Effector memory CD8-positive, alpha-beta T cell (primary cell): ENCODE measurements at regions not wholly inside any gene's neighbourhood (a gene's known extent, or its start where the extent isn't known, plus 50 kb on each side); places are given as distances from the start of the nearest gene placed in this dataset.

Experiments used
- ATAC-seq: fragments of 150-1000 bp; cut with Tn5 transposase; replicated peaks from 2 replicates; pipeline ENCODE4 v1.10.0; 2021; ENCODE audit warnings: mild to moderate bottlenecking, moderate library complexity
- DNase-seq, 3 experiments: peaks; one replicate each; pipeline ENCODE4 v3.0.0; 2021
- H3K27ac Mint-ChIP-seq, 2 donors: one replicate each; pipeline ENCODE4 v1.8.0; 2022; ENCODE audit warnings: mild to moderate bottlenecking in 2 of 2, mixed read lengths in 2 of 2, moderate library complexity in 2 of 2
- H3K27me3 Mint-ChIP-seq, 2 donors: one replicate each; pipeline ENCODE4 v1.8.0; 2022; ENCODE audit warnings: mixed read lengths in 2 of 2
- H3K36me3 Mint-ChIP-seq: one replicate; pipeline ENCODE4 v1.8.0; 2022; ENCODE audit warnings: mild to moderate bottlenecking, moderate library complexity, mixed read lengths; ENCODE audit not compliant: insufficient read depth
- H3K4me1 Mint-ChIP-seq, 2 donors: one replicate each; pipeline ENCODE4 v1.8.0; 2022; ENCODE audit warnings: low read depth in 2 of 2, mixed read lengths in 2 of 2
- H3K4me3 Mint-ChIP-seq, 2 donors: one replicate each; pipeline ENCODE4 v1.8.0; 2022; ENCODE audit warnings: mild to moderate bottlenecking in 2 of 2, mixed read lengths in 2 of 2, moderate library complexity in 2 of 2
- H3K9me3 Mint-ChIP-seq, 2 donors: one replicate each; pipeline ENCODE4 v1.8.0; 2022; ENCODE audit warnings: mixed read lengths in 2 of 2

DNA sequence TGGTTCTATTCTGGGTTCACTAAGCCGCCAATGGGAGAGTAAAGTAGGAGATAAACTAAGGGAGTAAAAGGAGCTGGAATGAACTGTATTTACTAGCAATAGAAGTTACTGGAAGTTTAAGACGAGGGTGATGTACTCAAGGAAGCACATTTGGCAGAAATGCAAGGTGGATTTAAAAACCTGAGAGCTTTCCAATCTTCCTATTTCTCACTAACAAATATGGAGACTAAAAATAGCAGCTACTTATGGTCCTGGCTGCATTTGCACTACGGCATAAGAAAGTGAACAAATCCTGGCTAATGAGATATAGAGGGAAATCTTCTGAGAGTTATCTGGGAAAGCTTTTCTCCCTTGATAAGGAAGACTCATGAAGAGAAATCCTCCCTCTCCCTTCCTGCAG lies 153.4 kb downstream of the TMEM161B start:
- H3K27ac Mint-ChIP-seq = no peak overlapping the region
- H3K36me3 Mint-ChIP-seq = no peaks in the 10 kb centered on the region
- H3K27me3 Mint-ChIP-seq = peaks cover 30 to 44% of the 10 kb centered on the region in 2 donors
- ATAC-seq = no peak
- H3K4me3 Mint-ChIP-seq = no peak overlapping the region
- no peaks in the 10 kb centered on the region for H3K4me1 Mint-ChIP-seq
- DNase-seq = no peak
- no peaks in the 10 kb centered on the region for H3K9me3 Mint-ChIP-seq

GRCh38 chr5:88113429-88113828 lies 155.2 kb downstream of the TMEM161B start:
- Mint-ChIP-seq H3K4me3 (no peak overlapping the region), H3K27ac (no peak overlapping the region), H3K27me3 (peaks cover 30 to 37% of the 10 kb centered on the region in 2 donors), H3K4me1 (no peaks in the 10 kb centered on the region), H3K36me3 (no peaks in the 10 kb centered on the region), H3K9me3 (no peaks in the 10 kb centered on the region)
- ATAC-seq = no peak
- no peak for DNase-seq

GRCh38 chr5:88109818-88110217 lies 158.8 kb downstream of the TMEM161B start:
- Mint-ChIP-seq H3K4me3 (no peak overlapping the region), H3K36me3 (no peaks in the 10 kb centered on the region), H3K27ac (no peak overlapping the region), H3K9me3 (no peaks in the 10 kb centered on the region), H3K4me1 (no peaks in the 10 kb centered on the region), H3K27me3 (peaks cover 11 to 12% of the 10 kb centered on the region in 2 donors)
- DNase-seq (no peak), ATAC-seq (no peak)

DNA sequence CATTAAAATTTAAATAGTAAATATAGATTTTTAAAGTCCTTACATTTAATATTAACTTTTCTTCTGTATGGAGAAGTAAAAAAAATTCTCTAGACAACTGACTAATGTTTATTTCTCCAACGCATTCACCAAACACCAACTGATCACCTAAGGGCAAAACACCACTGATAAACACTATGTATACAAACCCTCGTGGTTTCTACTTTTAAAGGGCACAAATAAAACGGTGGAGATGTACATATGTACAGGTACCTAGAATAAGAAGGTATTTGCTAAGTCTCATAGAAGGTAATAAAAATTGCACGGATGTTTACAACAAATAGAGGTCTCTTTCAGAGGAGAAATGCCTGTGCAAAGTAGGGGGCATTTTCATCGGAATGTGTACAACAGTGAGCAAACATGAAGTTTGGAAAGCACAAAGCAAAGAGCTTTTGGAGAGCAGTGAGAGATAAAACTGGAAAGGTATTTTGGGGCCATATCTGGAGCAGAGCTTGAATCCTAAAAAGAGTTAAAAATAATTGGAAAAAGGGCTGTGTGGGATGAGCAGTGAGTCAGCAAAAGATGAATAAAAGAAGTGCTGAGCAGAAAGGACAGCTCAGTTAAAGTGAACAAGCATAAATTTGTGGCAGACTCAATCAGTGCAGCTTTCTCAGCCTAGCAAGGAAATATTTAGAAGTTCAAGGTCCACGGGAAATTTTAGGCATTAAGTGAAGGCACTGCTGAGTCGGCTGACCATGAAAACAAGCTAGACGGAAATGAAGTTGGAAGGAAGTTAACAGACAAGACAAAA lies 160.0 kb downstream of the TMEM161B start:
- Mint-ChIP-seq H3K27me3 (peaks cover 7 to 17% of the 10 kb centered on the region in 2 donors), H3K4me1 (no peaks in the 10 kb centered on the region), H3K36me3 (no peaks in the 10 kb centered on the region), H3K27ac (no peak overlapping the region), H3K4me3 (no peak overlapping the region), H3K9me3 (no peaks in the 10 kb centered on the region)
- ATAC-seq (no peak), DNase-seq (no peak)

- Mint-ChIP-seq H3K4me3 (no peak overlapping the region), H3K4me1 (no peaks in the 10 kb centered on the region), H3K27me3 (peaks cover 0 to 10% of the 10 kb centered on the region in 2 donors), H3K36me3 (no peaks in the 10 kb centered on the region), H3K27ac (no peak overlapping the region), H3K9me3 (no peaks in the 10 kb centered on the region)
- no peak for DNase-seq
- ATAC-seq = no peak
Observed at GRCh38 chr5:88094906-88095496, 173.6 kb downstream of the TMEM161B start.

GRCh38 chr5:88094403-88094802 lies 174.2 kb downstream of the TMEM161B start:
- H3K27me3 Mint-ChIP-seq = peaks cover 0 to 10% of the 10 kb centered on the region in 2 donors
- no peaks in the 10 kb centered on the region for H3K4me1 Mint-ChIP-seq
- no peak for ATAC-seq
- no peaks in the 10 kb centered on the region for H3K36me3 Mint-ChIP-seq
- H3K4me3 Mint-ChIP-seq = no peak overlapping the region
- H3K9me3 Mint-ChIP-seq = no peaks in the 10 kb centered on the region
- no peak for DNase-seq
- H3K27ac Mint-ChIP-seq = no peak overlapping the region

DNA sequence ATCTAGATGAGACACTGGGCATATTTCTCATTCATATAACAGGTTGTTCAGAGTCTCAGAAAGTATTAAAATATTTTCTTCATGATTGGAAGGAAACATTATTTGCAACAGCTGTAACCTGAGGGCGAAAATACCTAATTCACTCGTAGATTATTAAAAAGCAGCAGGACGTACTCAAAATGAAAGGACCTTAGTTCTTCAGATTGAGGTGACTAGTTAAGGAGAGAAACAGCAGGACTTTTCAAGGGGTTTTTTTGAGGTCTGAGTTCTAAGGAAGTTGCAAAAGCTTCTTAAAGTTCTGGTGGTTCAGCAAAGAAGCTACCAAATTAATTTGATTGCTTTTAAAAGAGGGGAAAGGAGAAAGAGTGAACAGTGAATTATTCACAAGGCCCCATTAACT lies 174.9 kb downstream of the TMEM161B start:
- ATAC-seq = no peak
- Mint-ChIP-seq H3K4me1 (no peaks in the 10 kb centered on the region), H3K36me3 (no peaks in the 10 kb centered on the region), H3K4me3 (no peak overlapping the region), H3K27me3 (peaks cover 0 to 10% of the 10 kb centered on the region in 2 donors), H3K9me3 (no peaks in the 10 kb centered on the region), H3K27ac (no peak overlapping the region)
- no peak for DNase-seq

DNA sequence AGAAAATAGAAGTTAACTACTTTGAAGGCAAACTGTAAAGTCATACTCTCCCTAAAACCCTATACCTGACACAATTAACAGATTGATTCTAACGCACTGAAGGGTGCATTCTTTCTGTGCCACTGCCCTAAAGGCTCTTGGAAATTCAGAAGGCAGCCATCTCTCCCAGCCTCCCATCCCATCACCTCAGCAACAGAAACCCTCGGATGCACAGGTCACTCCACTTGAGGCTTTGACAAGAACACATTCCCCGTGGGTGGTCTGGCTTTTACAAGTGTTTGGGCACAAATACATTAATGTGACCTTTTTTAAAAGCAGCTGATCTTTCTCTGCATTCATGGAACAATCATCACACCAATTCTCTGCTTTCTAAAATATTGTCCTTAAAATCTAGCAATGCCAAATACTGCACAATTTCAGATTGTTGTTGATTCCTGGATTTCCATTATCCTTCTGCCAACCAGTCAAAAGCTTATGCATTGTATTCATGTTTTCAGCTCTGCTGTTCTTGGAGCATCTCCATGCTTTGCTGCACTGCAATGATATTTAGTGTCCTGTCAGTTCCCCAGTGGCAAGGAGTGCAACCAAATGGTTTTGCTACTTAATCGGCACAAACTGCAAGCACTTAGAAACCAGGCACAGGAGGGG lies 175.6 kb downstream of the TMEM161B start:
- Mint-ChIP-seq H3K36me3 (no peaks in the 10 kb centered on the region), H3K4me1 (no peaks in the 10 kb centered on the region)

GRCh38 chr5:88092358-88092757 lies 176.3 kb downstream of the TMEM161B start:
- DNase-seq (no peak), ATAC-seq (no peak)
- Mint-ChIP-seq H3K27me3 (peaks cover under 1 to 10% of the 10 kb centered on the region in 2 donors), H3K9me3 (no peaks in the 10 kb centered on the region), H3K27ac (no peak overlapping the region), H3K36me3 (no peaks in the 10 kb centered on the region), H3K4me3 (no peak overlapping the region), H3K4me1 (no peaks in the 10 kb centered on the region)

More for the DNA sequence above, 175.6 kb downstream of the TMEM161B start:
- H3K9me3 Mint-ChIP-seq = no peaks in the 10 kb centered on the region
- H3K27me3 Mint-ChIP-seq = peaks cover 0 to 10% of the 10 kb centered on the region in 2 donors
- no peak overlapping the region for H3K4me3 Mint-ChIP-seq
- H3K27ac Mint-ChIP-seq = no peak overlapping the region
- DNase-seq (no peak), ATAC-seq (no peak)

GRCh38 chr5:88090506-88090905 lies 178.1 kb downstream of the TMEM161B start:
- Mint-ChIP-seq H3K27me3 (peaks cover 10 to 15% of the 10 kb centered on the region in 2 donors), H3K9me3 (no peaks in the 10 kb centered on the region), H3K4me1 (no peaks in the 10 kb centered on the region), H3K27ac (no peak overlapping the region), H3K4me3 (no peak overlapping the region), H3K36me3 (no peaks in the 10 kb centered on the region)
- DNase-seq = no peak
- no peak for ATAC-seq

GRCh38 chr5:88089719-88090390 lies 178.8 kb downstream of the TMEM161B start:
- no peak overlapping the region for H3K27ac Mint-ChIP-seq
- peaks cover 10 to 15% of the 10 kb centered on the region in 2 donors for H3K27me3 Mint-ChIP-seq
- no peaks in the 10 kb centered on the region for H3K4me1 Mint-ChIP-seq
- no peaks in the 10 kb centered on the region for H3K36me3 Mint-ChIP-seq
- ATAC-seq (no peak), DNase-seq (no peak)
- H3K4me3 Mint-ChIP-seq = no peak overlapping the region
- H3K9me3 Mint-ChIP-seq = no peaks in the 10 kb centered on the region

- Mint-ChIP-seq H3K27me3 (peaks cover 0 to 15% of the 10 kb centered on the region in 2 donors), H3K9me3 (no peaks in the 10 kb centered on the region), H3K4me1 (no peaks in the 10 kb centered on the region), H3K36me3 (no peaks in the 10 kb centered on the region), H3K27ac (no peak overlapping the region), H3K4me3 (no peak overlapping the region)
- ATAC-seq = no peak
- DNase-seq = no peak
Observed at GRCh38 chr5:88085462-88085861, 183.2 kb downstream of the TMEM161B start.

- no peaks in the 10 kb centered on the region for H3K36me3 Mint-ChIP-seq
- ATAC-seq = no peak
- no peak overlapping the region for H3K4me3 Mint-ChIP-seq
- peaks cover 0 to 3% of the 10 kb centered on the region in 2 donors for H3K9me3 Mint-ChIP-seq
- DNase-seq = no peak
- peaks cover 0 to 13% of the 10 kb centered on the region in 2 donors for H3K27me3 Mint-ChIP-seq
- no peak overlapping the region for H3K27ac Mint-ChIP-seq
- H3K4me1 Mint-ChIP-seq = no peaks in the 10 kb centered on the region
Observed at GRCh38 chr5:88081877-88082276, 186.8 kb downstream of the TMEM161B start.
